ENCODE measurements at regions not wholly inside any gene's neighbourhood (a gene's known extent, or its start where the extent isn't known, plus 50 kb on each side); places are given as distances from the start of the nearest gene placed in this dataset.

GRCh38 chr5:8641786-8642505 is 773.0 kb downstream of the MTRR start:
- no peak for DNase-seq (ENCODE audit: low spot score)

GRCh38 chr5:8644377-8644776 is 775.4 kb downstream of the MTRR start:
- no peak for DNase-seq (ENCODE audit: low spot score)

- no peak for DNase-seq (ENCODE audit: low spot score)
These were observed 778.2 kb downstream of the MTRR start for GRCh38 chr5:8647111-8647510.

GRCh38 chr5:8650186-8650585 is 781.2 kb downstream of the MTRR start:
- no peak for DNase-seq (ENCODE audit: low spot score)

GRCh38 chr5:8660133-8660893 is 791.4 kb downstream of the MTRR start:
- DNase-seq (ENCODE audit: low spot score) = no peak

GRCh38 chr5:8663374-8663773 is 794.4 kb downstream of the MTRR start:
- no peak for DNase-seq (ENCODE audit: low spot score)

- no peak for DNase-seq (ENCODE audit: low spot score)
These were observed 806.2 kb downstream of the MTRR start for GRCh38 chr5:8675182-8675581.

- no peak for DNase-seq (ENCODE audit: low spot score)
These were observed 807.7 kb downstream of the MTRR start for GRCh38 chr5:8676695-8677094.

GRCh38 chr5:8682381-8682780 is 813.4 kb downstream of the MTRR start:
- DNase-seq (ENCODE audit: low spot score) = no peak

GRCh38 chr5:8683496-8683895 is 814.5 kb downstream of the MTRR start:
- DNase-seq (ENCODE audit: low spot score) = no peak

- no peak for DNase-seq (ENCODE audit: low spot score)
These were observed 816.8 kb downstream of the MTRR start for GRCh38 chr5:8685704-8686103.

- DNase-seq (ENCODE audit: low spot score) = no peak
These were observed 817.8 kb downstream of the MTRR start for GRCh38 chr5:8686707-8687106.

- no peak for DNase-seq (ENCODE audit: low spot score)
These were observed 820.8 kb downstream of the MTRR start for GRCh38 chr5:8689773-8690172.

- DNase-seq (ENCODE audit: low spot score) = no peak
These were observed 822.3 kb downstream of the MTRR start for GRCh38 chr5:8691221-8691620.

- DNase-seq (ENCODE audit: low spot score) = no peak
These were observed 824.4 kb downstream of the MTRR start for GRCh38 chr5:8693341-8693844.

GRCh38 chr5:8694545-8694944 is 825.6 kb downstream of the MTRR start:
- no peak for DNase-seq (ENCODE audit: low spot score)

- DNase-seq (ENCODE audit: low spot score) = no peak
These were observed 827.2 kb downstream of the MTRR start for GRCh38 chr5:8695902-8696845.

- DNase-seq (ENCODE audit: low spot score) = no peak
These were observed 831.3 kb downstream of the MTRR start for GRCh38 chr5:8700222-8700621.

- no peak for DNase-seq (ENCODE audit: low spot score)
These were observed 831.7 kb downstream of the MTRR start for GRCh38 chr5:8700671-8701070.

GRCh38 chr5:8701251-8701650 is 832.3 kb downstream of the MTRR start:
- no peak for DNase-seq (ENCODE audit: low spot score)

- DNase-seq (ENCODE audit: low spot score) = no peak
These were observed 835.4 kb downstream of the SEMA5A start for GRCh38 chr5:8710426-8710930.

GRCh38 chr5:8714198-8714597 is 831.7 kb downstream of the SEMA5A start:
- no peak for DNase-seq (ENCODE audit: low spot score)
